Astrocyte of the spinal cord (primary cell): ENCODE measurements at regions not wholly inside any gene's neighbourhood (a gene's known extent, or its start where the extent isn't known, plus 50 kb on each side); places are given as distances from the start of the nearest gene placed in this dataset.
"Not testable (repeated sequence)": the region's sequence is repeated elsewhere in the genome, so short reads cannot be mapped to it uniquely, and the experiment has no call there.

Source experiments
- DNase-seq: peaks from one replicate; pipeline ENCODE4 v3.0.0; 2011; ENCODE audit warnings: low read depth, low spot score
- H3K4me3 ChIP-seq: 2 replicates; pipeline ENCODE4 v1.5.1; 2011; ENCODE audit warnings: low read depth, mild to moderate bottlenecking, low read length, moderate library complexity
- CTCF ChIP-seq: IDR thresholded peaks from 2 replicates; pipeline ENCODE4 v1.5.1; 2012; ENCODE audit warnings: low read depth, mild to moderate bottlenecking, low read length, inconsistent platforms
- in situ Hi-C: cut with HindIII; loops from 2 replicates; pipeline ENCODE4 v1.10.0; 2017; ENCODE audit warnings: low sequenced_read_pairs

DNA sequence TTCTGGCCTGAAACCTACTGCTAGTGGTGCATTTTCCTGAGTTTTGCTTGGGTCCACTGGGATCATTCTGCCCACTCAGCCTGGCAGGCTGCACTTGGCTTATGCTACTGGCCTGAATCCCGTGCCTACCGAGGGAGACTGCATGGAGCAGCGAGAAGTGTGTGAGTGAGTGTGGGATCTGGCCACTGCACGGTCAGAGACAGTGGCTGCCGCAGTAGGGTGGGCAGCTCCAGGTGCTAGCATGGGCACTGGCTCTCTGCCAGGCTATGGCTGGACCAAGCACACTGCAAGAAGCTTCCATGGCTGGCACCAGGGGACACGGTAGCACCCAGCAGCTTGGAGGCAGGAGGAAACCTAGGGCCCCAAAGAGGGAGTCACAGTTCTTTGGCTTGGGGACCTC is 1058.7 kb upstream of the ACO1 start:
- in situ Hi-C loops, result no loop called here

DNA sequence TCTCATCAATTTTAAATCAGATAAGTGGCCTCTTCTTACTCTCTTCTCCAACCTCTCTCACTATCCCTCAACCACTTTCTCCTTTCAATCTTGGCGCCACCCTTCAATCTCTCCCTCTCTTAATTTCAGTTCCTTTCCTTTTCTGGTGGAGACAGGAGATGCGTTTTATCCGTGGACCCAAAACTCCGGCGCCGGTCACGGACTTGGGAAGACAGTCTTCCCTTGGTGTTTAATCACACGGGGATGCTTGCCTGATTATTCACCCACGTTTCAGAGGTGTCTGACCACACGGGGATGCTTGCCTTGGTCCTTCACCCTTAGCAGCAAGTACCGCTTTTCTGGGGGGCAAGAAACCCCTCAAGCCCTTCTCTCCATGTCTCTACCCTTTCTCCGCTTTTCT is 1057.6 kb upstream of the ACO1 start:
- in situ Hi-C loops, DNase-seq, H3K4me3 ChIP-seq: not testable (repeated sequence)

More for the DNA sequence above, 1058.7 kb upstream of the ACO1 start:
- no peak for DNase-seq
- no peak for TF ChIP-seq CTCF
- no peak overlapping the region for H3K4me3 ChIP-seq

- in situ Hi-C loops, result no loop called here
- H3K4me3 ChIP-seq, result no peak overlapping the region
- DNase-seq, result no peak
- no peak for TF ChIP-seq CTCF
Observed at GRCh38 chr9:31334837-31335528, 1049.5 kb upstream of the ACO1 start.

DNA sequence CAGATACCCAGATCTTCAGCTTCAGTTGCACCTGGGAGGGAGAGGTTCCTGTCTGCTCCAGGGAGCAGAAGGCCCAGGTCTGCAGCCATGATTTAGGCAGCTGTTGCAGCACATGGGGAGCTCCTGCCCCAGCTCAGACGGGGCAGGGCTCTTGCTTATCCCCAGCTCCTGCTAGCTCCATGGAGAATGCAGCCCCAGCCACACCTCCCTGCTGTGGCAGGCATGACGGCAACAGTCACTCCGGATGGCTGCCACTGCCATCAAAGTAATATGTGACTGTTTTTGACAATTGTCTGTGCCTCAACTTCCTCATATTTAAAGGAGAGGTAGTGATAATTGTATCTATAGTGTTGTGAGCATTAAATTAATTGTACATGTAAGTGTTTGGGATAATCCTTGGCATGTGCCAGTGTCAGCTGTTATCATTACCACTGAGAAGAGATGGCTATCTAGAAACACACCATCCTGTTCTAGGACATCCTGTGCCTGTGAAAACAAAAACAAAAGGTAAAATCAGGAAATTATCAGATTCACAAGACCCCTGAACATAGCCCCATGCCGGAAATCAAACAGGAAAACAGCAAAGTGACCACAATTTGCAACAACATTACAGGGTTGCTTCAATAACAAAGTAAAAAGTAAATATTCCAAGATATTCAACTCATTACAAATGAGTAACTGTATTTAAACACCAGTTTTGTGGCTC is 1048.8 kb upstream of the ACO1 start:
- H3K4me3 ChIP-seq, result no peak overlapping the region
- no peak for DNase-seq
- no peak for TF ChIP-seq CTCF
- in situ Hi-C loops, result no loop called here

GRCh38 chr9:31336386-31336785 is 1048.1 kb upstream of the ACO1 start:
- in situ Hi-C loops, result no loop called here

DNA sequence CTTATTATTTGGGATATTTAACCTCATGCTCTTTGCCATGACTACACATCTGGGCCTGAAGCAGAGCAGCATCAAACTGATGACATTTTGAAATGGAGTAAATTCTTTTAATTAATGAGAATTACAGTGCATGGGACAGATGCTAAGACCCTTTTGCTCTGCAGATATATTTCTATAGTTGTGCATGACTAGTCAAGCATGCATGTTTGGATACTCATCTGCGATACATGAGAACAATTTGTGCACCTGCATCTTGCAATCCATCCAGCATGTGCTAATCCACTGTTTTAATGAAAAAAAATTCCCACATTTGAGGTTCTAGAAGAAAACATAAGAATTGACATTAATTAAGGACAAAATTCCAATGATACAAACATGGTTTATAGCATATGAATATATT is 1047.6 kb upstream of the ACO1 start:
- TF ChIP-seq CTCF, result no peak
- no peak for DNase-seq
- H3K4me3 ChIP-seq, result no peak overlapping the region

More at GRCh38 chr9:31336386-31336785, 1048.1 kb upstream of the ACO1 start:
- H3K4me3 ChIP-seq, result no peak overlapping the region
- no peak for TF ChIP-seq CTCF
- DNase-seq, result no peak

DNA sequence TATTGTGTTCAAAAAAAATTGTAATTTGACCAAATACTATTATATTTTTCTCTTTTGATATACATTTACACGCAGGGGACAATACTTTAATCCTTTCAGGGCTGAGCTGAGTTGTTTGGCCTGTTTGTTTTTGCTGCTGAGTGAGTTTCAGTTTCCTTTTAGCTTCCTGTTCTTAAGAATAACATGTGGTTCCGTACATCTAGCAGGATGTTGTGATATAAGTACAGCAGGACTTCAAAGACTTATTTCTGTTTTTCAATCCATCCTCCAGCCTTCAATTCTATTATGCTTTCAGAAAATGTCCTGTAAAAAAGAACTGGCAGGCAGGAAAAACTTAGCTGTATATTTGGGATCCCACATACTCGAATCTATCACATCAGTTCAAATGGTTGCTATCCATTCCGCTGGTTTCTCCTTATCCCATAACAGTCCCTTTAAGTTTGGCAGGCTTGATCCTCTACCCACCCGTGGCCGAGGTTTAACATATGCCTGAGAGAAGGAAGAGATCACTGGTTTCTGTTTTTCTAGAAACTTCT is 1037.3 kb upstream of the ACO1 start:
- in situ Hi-C loops, result no loop called here
- peak; percentile 69 for DNase-seq
- H3K4me3 ChIP-seq, result no peak overlapping the region
- no peak for TF ChIP-seq CTCF

More for the DNA sequence above, 1047.6 kb upstream of the ACO1 start:
- in situ Hi-C loops, result no loop called here
